DOHH2 (cell line): ENCODE measurements at regions not wholly inside any gene's neighbourhood (a gene's known extent, or its start where the extent isn't known, plus 50 kb on each side); places are given as distances from the start of the nearest gene placed in this dataset.
"Not testable (repeated sequence)": the region's sequence is repeated elsewhere in the genome, so short reads cannot be mapped to it uniquely, and the experiment has no call there.

Experiments
- CTCF ChIP-seq: fragments of 200-600 bp; sonication (generic); IDR thresholded peaks from one replicate; pipeline ENCODE4 v1.5.1; 2014; ENCODE audit warnings: antibody characterized with exemption, mild to moderate bottlenecking, low read depth, low read length; ENCODE audit not compliant: poor library complexity, severe bottlenecking
- EZH2phosphoT487 ChIP-seq: fragments of 200-600 bp; sonication (generic); IDR thresholded peaks from 2 replicates; pipeline ENCODE4 v1.6.1; 2017; ENCODE audit warnings: borderline replicate concordance, mild to moderate bottlenecking, antibody characterized with exemption, low read length, moderate library complexity, mixed read lengths

- not testable (repeated sequence) for TF ChIP-seq CTCF, EZH2phosphoT487
Observed at GRCh38 chr5:153381630-153382029, 108.8 kb upstream of the GRIA1 start.
